Activated naive CD8-positive, alpha-beta T cell treated with anti-CD3 and anti-CD28 coated beads for 36 hours (primary cell): ENCODE measurements at regions not wholly inside any gene's neighbourhood (a gene's known extent, or its start where the extent isn't known, plus 50 kb on each side); places are given as distances from the start of the nearest gene placed in this dataset.

ENCODE experiments used
- DNase-seq: peaks from one replicate; pipeline ENCODE4 v3.0.0; 2021
- H3K27ac Mint-ChIP-seq: one replicate; pipeline ENCODE4 v1.8.0; 2022; ENCODE audit warnings: mild to moderate bottlenecking, moderate library complexity, mixed read lengths
- H3K27me3 Mint-ChIP-seq: one replicate; pipeline ENCODE4 v1.8.0; 2022; ENCODE audit warnings: mild to moderate bottlenecking, mixed read lengths
- H3K36me3 Mint-ChIP-seq: one replicate; pipeline ENCODE4 v1.8.0; 2021; ENCODE audit warnings: mild to moderate bottlenecking, mixed read lengths
- H3K4me1 Mint-ChIP-seq: one replicate; pipeline ENCODE4 v1.8.0; 2021; ENCODE audit warnings: mixed read lengths
- H3K4me3 Mint-ChIP-seq: one replicate; pipeline ENCODE4 v1.8.0; 2022; ENCODE audit warnings: mild to moderate bottlenecking, moderate library complexity, mixed read lengths
- H3K9me3 Mint-ChIP-seq: one replicate; pipeline ENCODE4 v1.8.0; 2022; ENCODE audit warnings: mixed read lengths

DNA sequence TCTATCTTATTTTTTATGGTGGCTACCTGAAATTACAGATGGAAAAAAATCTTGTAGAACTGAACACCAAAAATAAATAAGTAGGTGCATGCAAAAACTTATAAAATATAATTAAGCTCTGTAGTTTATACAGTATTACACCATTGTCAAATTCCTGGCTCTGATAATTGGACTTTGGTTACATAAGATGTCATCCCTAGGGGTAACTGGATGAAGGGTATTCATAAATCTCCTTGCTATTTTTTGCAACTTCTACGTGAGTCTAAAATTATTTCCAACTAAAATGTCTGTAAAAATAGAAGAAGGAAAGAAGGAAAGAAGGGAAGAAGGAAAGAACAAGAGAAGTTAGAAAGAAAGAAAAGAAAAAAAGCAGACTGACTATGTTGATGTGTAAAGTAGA is 716.6 kb downstream of the BCL11B start:
- no peak overlapping the region for H3K27ac Mint-ChIP-seq
- H3K4me1 Mint-ChIP-seq: peaks cover 5% of the 10 kb centered on the region

DNA sequence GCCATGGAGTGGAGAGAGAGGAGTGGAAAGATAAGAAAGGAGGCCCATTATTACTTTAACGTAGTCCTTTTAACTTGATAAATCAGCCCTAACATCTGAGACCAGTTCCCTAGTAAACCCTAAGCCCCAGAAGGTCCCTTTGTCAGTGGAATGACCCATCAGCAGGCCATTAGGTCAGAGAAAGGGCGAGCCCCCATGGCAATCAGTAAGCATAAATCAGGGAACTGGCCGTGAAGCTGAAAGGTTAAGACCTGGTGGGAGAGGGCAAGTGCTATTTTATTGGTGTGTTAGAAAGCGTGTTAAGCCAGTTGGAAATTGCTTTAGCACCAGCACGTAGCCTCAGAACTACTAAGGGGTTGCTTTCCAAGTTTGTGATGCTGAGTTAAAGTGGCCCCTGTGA is 708.0 kb downstream of the BCL11B start:
- H3K27ac Mint-ChIP-seq: no peak overlapping the region
- H3K4me1 Mint-ChIP-seq: peaks cover 4% of the 10 kb centered on the region
- H3K27me3 Mint-ChIP-seq: no peaks in the 10 kb centered on the region
- H3K4me3 Mint-ChIP-seq: no peak overlapping the region
- H3K36me3 Mint-ChIP-seq: no peaks in the 10 kb centered on the region
- DNase-seq: no peak
- peaks cover 5% of the 10 kb centered on the region for H3K9me3 Mint-ChIP-seq

More for the DNA sequence above, 716.6 kb downstream of the BCL11B start:
- Mint-ChIP-seq H3K27me3 (no peaks in the 10 kb centered on the region), H3K4me3 (no peak overlapping the region), H3K9me3 (peaks cover 8% of the 10 kb centered on the region), H3K36me3 (no peaks in the 10 kb centered on the region)
- DNase-seq: no peak

DNA sequence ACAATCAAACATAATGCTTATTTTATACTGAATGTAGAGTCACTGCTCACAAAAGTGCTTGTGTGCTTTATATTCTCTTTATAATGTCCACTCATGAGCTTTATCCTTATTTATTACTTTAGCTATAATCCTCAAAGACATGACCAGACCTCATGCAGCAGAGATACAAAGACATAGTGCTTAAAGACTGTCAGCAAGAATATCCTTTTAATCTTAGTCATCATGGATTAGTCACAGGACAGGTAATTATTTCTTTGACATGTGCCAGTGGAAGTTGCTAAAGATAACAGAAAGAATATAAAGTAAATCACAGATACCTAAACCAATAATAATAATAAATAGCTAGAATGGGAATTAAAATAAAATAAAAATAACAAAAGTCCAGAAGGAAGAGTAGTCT is 707.5 kb downstream of the BCL11B start:
- Mint-ChIP-seq H3K27ac (no peak overlapping the region), H3K4me1 (peaks cover 2% of the 10 kb centered on the region), H3K36me3 (no peaks in the 10 kb centered on the region), H3K4me3 (no peak overlapping the region), H3K9me3 (peaks cover 2% of the 10 kb centered on the region), H3K27me3 (no peaks in the 10 kb centered on the region)
- DNase-seq: no peak

DNA sequence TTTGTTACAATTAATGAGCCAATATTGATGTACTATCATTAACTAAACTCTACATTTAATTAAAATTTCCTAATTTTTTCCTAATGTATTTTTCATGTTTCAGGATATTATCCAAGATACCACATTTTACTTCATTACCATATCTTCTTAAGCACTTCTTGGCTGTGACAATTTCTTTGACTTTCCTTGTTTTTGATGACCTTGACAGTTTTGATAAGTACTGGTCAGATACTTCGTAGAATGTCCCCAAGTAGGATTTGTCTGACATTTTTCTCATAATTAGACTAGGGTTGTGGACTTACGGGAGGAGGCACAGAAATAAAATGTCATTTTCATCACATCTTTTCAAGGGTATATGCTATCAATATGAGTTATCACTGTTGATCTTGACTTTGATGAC is 700.9 kb downstream of the BCL11B start:
- H3K27ac Mint-ChIP-seq: no peak overlapping the region
- DNase-seq: no peak
- no peak overlapping the region for H3K4me3 Mint-ChIP-seq
- peaks cover 7% of the 10 kb centered on the region for H3K4me1 Mint-ChIP-seq
- no peaks in the 10 kb centered on the region for H3K27me3 Mint-ChIP-seq
- peaks cover 3% of the 10 kb centered on the region for H3K9me3 Mint-ChIP-seq
- peaks cover 2% of the 10 kb centered on the region for H3K36me3 Mint-ChIP-seq

DNA sequence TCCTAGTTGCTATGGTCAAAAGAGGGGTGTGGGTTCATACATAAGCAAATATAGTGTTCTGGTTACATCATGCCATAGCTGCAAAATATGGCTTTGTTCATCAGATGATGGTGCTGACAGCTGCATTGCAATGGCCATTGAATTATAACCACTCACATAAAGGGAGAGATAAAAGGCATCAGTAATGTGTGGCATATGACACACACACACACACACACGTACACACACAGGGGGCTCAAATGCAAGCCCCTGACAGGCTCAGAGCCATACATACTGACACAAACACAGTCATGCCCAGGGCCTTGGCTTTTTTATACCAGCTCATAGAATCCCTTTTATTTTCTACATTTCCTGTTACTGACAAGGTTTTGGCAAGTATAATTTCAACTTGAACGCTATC is 698.9 kb downstream of the BCL11B start:
- Mint-ChIP-seq H3K4me3 (no peak overlapping the region), H3K27me3 (no peaks in the 10 kb centered on the region), H3K4me1 (peaks cover 7% of the 10 kb centered on the region), H3K27ac (no peak overlapping the region), H3K36me3 (peaks cover 2% of the 10 kb centered on the region), H3K9me3 (peaks cover 3% of the 10 kb centered on the region)
- no peak for DNase-seq

DNA sequence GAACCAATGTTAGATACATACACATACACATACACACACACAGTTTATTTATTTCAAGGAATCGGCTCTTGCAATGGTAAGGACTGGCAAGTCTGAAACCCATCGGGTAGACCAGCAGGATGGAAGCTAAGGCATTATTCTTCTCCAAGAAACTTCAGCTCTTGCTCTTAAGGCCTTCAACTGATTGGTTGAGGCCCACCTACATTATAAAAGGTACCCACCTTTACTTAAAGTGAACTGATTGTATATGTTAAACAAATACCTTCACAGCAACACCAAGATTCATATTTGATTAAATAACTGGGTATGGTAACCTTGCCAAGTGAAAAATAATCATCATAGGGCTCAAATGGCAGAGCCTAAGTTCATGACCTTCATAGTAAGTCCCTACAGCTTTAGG is 695.5 kb downstream of the BCL11B start:
- Mint-ChIP-seq H3K27me3 (no peaks in the 10 kb centered on the region), H3K27ac (no peak overlapping the region), H3K4me1 (peaks cover 5% of the 10 kb centered on the region), H3K9me3 (peaks cover 3% of the 10 kb centered on the region), H3K4me3 (no peak overlapping the region), H3K36me3 (no peaks in the 10 kb centered on the region)
- no peak for DNase-seq

DNA sequence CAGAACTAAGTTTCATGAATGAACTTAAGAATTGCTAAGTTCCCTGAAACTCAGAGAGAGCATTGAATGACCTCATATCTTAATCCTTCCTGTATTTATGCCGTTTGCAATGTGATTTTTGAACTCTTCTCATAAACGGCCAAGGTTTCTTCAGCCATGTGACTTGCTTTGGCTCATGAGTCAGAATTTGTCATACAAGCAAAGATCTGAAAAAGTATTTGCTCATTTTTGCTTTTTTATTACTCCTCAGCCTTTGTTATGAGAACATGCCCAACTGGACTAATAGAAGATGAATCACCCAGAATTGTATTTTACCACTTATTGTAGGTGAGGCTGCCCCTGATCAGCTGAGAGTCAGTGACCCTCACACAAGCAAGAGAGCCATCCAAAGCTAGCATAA is 693.8 kb downstream of the BCL11B start:
- Mint-ChIP-seq H3K36me3 (no peaks in the 10 kb centered on the region), H3K4me1 (peaks cover 5% of the 10 kb centered on the region), H3K4me3 (no peak overlapping the region), H3K27ac (no peak overlapping the region), H3K9me3 (peaks cover 3% of the 10 kb centered on the region), H3K27me3 (no peaks in the 10 kb centered on the region)
- no peak for DNase-seq

DNA sequence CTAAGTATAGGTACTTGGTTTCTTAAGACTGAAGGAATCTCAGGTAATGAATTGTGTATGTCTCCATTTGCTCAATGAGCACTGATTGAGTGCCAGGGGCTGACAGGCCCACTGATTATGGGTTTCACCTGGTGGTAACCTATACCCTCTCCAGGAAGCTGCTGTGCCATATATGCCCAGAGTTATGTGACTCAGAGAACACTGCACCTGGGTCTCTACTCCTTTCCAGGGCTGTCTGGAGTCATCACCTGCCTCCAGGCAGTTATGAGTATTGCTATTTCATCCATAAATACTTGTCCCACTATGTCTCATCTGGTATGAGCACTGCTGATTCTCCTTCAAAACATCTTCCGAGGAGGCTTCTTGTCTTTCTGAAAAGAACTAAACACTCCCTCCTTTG is 692.9 kb downstream of the BCL11B start:
- no peak overlapping the region for H3K27ac Mint-ChIP-seq
- H3K9me3 Mint-ChIP-seq: peaks cover 3% of the 10 kb centered on the region
- no peak overlapping the region for H3K4me3 Mint-ChIP-seq
- H3K36me3 Mint-ChIP-seq: no peaks in the 10 kb centered on the region
- H3K27me3 Mint-ChIP-seq: no peaks in the 10 kb centered on the region
- H3K4me1 Mint-ChIP-seq: peaks cover 5% of the 10 kb centered on the region
- no peak for DNase-seq

DNA sequence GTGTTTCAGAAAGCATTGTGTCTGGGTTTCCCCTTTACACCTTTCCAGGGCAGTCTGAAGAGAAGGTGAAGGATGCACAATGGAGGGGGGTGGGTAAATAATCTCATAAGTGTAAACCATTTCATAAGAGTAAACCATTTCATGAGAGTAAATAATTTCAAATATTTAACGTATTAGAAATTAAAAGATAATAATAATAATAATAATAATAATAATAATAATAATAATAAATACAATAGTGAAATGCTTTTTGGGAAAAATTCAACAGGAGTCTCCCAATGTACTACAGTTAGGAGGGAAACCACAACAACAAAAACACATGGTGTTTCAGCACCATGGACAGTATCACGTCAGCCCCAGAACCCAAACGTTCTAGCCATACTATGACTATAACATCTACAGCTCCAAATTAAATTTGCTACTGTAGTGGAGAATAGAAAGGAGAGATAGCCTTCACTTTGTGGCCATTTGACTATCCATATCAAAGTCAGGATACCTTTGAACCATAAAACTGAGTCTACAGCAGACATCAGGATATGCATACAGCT is 691.8 kb downstream of the BCL11B start:
- Mint-ChIP-seq H3K4me1 (no peaks in the 10 kb centered on the region), H3K27ac (no peak overlapping the region), H3K27me3 (no peaks in the 10 kb centered on the region), H3K36me3 (no peaks in the 10 kb centered on the region), H3K4me3 (no peak overlapping the region), H3K9me3 (peaks cover 3% of the 10 kb centered on the region)
- no peak for DNase-seq

DNA sequence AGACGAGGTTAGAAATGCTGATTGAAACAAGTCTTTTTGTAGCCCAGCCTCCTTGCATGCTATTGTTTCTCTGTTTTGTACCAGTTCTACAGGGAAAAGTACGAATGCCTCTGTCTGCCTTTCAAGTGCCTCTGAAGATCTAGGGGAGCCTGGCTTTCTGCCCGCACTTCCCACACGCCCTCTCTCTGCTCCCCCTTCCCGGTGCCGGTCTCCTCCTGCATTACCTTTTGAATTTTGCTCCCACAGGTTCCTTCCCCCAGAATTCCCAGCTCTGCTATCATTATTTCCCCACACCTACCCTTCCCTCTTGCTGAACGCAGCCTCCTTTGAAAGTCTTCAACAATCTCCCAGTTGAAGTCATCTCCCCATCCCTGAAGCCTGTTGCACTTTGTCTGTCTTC is 689.7 kb downstream of the BCL11B start:
- Mint-ChIP-seq H3K9me3 (peaks cover 3% of the 10 kb centered on the region), H3K27me3 (no peaks in the 10 kb centered on the region), H3K27ac (no peak overlapping the region), H3K4me1 (no peaks in the 10 kb centered on the region), H3K36me3 (no peaks in the 10 kb centered on the region), H3K4me3 (no peak overlapping the region)
- DNase-seq: no peak

DNA sequence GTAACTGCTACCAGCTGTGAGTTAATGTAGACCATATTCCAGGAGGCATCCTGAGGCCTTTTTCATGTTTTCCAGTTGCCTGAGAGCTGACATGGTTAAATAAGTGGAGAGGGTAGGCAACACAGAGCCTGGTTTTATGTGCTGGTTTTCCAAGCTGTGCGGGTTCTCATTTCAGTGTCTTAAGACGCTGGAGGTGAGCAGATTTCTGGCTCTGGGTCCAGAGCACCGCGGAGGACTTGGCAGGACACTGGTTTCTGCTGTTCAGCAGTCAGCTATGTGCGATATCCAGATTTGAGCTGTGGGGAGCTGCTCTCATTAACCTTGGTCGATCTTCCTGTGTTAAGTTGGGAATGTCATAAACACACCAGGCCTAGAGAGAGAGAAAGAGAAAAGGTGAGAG is 680.8 kb downstream of the BCL11B start:
- no peak overlapping the region for H3K27ac Mint-ChIP-seq
- no peak overlapping the region for H3K4me3 Mint-ChIP-seq

DNA sequence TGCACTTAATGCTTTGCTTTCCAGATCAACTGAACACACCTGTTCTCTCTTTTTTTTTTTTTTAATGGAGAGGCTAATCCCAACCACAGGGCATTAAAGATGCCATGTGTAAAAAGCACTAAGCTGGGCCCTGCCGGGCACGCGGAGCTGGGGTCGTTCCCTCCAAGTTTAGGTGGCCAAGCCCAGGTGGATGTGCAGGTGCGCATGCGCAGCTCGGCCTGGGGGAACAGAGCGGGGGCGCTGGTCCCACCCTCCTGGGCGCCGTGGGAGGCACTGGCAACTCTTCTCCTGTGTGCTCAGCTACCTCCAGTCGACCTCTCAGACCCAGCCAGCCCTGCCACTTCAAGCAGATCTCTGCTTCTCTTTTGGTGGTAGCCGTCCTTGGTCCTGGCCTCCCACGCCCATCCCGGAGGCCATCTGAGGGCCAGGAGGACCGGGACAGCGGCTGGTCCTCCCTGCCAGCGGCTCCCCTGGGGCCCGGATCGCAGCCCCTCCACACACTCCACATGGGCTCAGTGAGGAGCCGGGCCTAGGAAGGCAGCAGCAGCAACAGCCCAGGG is 679.3 kb downstream of the BCL11B start:
- Mint-ChIP-seq H3K9me3 (peaks cover 5% of the 10 kb centered on the region), H3K4me1 (no peaks in the 10 kb centered on the region), H3K36me3 (no peaks in the 10 kb centered on the region), H3K27me3 (no peaks in the 10 kb centered on the region), H3K27ac (no peak overlapping the region), H3K4me3 (no peak overlapping the region)
- no peak for DNase-seq

More for the DNA sequence above, 680.8 kb downstream of the BCL11B start:
- no peaks in the 10 kb centered on the region for H3K4me1 Mint-ChIP-seq
- no peaks in the 10 kb centered on the region for H3K27me3 Mint-ChIP-seq
- peaks cover 2% of the 10 kb centered on the region for H3K9me3 Mint-ChIP-seq
- DNase-seq: no peak
- H3K36me3 Mint-ChIP-seq: no peaks in the 10 kb centered on the region

DNA sequence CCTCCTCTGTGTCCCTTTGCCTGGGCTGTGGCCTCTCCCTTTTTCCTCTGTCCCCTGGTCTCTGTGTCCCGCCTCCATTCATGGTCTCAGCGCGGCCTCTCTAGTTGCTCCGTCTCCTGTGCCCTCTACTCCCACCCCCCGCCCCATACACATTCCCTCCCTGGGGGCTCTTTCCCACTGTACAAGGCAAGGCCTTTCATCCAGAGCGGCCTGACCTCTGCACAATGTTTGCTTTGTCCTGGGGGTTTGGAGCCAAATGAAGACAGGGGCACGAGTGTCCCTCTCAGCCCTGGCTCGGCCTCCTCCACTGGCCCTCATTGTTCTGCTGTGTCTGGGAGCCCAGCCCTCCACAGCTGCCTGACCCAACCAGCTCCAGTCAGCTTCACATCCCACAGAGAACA is 678.6 kb downstream of the BCL11B start:
- no peak for DNase-seq
- Mint-ChIP-seq H3K4me3 (no peak overlapping the region), H3K27me3 (no peaks in the 10 kb centered on the region), H3K27ac (no peak overlapping the region), H3K4me1 (no peaks in the 10 kb centered on the region), H3K9me3 (peaks cover 5% of the 10 kb centered on the region), H3K36me3 (no peaks in the 10 kb centered on the region)

DNA sequence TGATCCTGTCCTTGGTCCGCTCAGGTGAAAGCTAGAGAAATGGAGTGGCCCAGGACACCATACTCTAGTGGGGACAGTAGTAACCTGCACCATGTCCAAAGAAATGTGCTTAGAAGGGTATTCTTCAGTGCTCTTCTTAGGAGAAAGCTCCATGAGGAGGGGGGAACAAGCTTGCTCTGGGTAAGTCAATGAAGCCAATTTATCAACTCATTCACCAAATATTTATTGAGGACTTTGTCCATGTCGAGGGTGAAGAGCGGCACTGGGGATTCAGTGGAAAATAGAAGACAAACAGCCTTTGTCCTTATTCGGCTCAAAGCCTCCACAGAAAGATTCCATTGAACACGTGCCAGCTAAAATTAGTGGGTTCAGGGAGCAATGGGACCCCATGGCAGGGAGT is 677.8 kb downstream of the BCL11B start:
- H3K27ac Mint-ChIP-seq: no peak overlapping the region
- DNase-seq: no peak
- H3K27me3 Mint-ChIP-seq: no peaks in the 10 kb centered on the region
- H3K9me3 Mint-ChIP-seq: peaks cover 5% of the 10 kb centered on the region
- no peaks in the 10 kb centered on the region for H3K4me1 Mint-ChIP-seq
- H3K36me3 Mint-ChIP-seq: no peaks in the 10 kb centered on the region
- no peak overlapping the region for H3K4me3 Mint-ChIP-seq

DNA sequence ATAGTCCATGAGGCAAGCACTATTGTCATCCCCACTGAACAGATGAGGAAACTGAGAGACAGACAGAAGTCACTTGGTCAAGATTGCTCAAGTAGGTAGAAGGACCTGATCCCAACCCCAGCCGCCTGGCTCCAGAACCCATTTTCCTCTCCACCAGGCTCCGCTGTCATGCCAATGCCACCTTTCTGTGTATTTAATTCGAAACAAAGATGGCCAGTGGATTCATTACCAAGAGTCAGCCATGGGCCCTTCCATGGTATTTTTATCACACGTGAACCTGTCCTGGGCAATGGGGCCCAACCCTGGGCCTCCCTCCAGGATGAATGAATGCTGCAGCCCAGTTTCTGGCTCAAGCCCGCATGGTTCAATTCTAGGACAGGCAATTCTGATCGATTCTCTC is 673.4 kb downstream of the BCL11B start:
- peaks cover 5% of the 10 kb centered on the region for H3K9me3 Mint-ChIP-seq
- no peaks in the 10 kb centered on the region for H3K4me1 Mint-ChIP-seq
- H3K27me3 Mint-ChIP-seq: no peaks in the 10 kb centered on the region
- H3K36me3 Mint-ChIP-seq: no peaks in the 10 kb centered on the region
- H3K27ac Mint-ChIP-seq: no peak overlapping the region
- no peak for DNase-seq
- H3K4me3 Mint-ChIP-seq: no peak overlapping the region

DNA sequence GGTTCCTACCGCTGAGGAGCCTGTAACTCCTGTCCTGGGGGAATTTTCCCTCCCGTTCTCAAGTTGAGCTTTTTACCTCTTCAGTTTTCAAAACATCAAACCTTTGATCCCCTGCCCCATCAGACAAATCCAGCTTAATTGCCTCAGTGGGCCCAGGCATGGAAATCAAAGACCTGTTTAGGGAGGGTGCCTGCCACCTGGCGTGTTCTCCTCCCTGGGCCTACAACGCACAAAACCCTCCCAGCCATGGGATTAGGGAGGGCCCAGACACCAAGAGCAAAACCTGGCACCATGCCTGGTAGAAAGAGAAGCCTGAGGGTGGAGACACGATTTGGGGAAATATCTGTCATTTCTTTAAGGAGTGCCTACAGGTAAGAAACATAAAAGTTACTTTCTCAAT is 672.9 kb downstream of the BCL11B start:
- no peaks in the 10 kb centered on the region for H3K36me3 Mint-ChIP-seq
- H3K4me3 Mint-ChIP-seq: no peak overlapping the region
- H3K9me3 Mint-ChIP-seq: peaks cover 5% of the 10 kb centered on the region
- no peak overlapping the region for H3K27ac Mint-ChIP-seq
- H3K4me1 Mint-ChIP-seq: no peaks in the 10 kb centered on the region
- H3K27me3 Mint-ChIP-seq: no peaks in the 10 kb centered on the region
- DNase-seq: no peak
